GM18870 (cell line): ENCODE measurements at regions not wholly inside any gene's neighbourhood (a gene's known extent, or its start where the extent isn't known, plus 50 kb on each side); places are given as distances from the start of the nearest gene placed in this dataset.

Source experiments
- ATAC-seq: cut with Tn5 transposase; IDR thresholded peaks from one replicate; pipeline ENCODE4 v1.9.1; 2021; ENCODE audit warnings: moderate library complexity; ENCODE audit not compliant: unreplicated experiment

GRCh38 chr4:147398556-147398955, 82.3 kb upstream of the EDNRA start:
- no peak for ATAC-seq

- ATAC-seq = no peak
These were observed 80.2 kb upstream of the EDNRA start for GRCh38 chr4:147400721-147401120.

GRCh38 chr4:147401221-147401620, 79.7 kb upstream of the EDNRA start:
- no peak for ATAC-seq

- ATAC-seq = no peak
These were observed 73.4 kb upstream of the EDNRA start for GRCh38 chr4:147407261-147408045.

- ATAC-seq = no peak
These were observed 72.7 kb upstream of the EDNRA start for GRCh38 chr4:147408189-147408588.

- ATAC-seq = no peak
These were observed 71.5 kb upstream of the EDNRA start for GRCh38 chr4:147409350-147409749.

GRCh38 chr4:147418226-147418625, 62.7 kb upstream of the EDNRA start:
- ATAC-seq = no peak

GRCh38 chr4:147421456-147421855, 59.4 kb upstream of the EDNRA start:
- no peak for ATAC-seq

GRCh38 chr4:147423229-147423628, 57.7 kb upstream of the EDNRA start:
- no peak for ATAC-seq

GRCh38 chr4:147425019-147425418, 55.9 kb upstream of the EDNRA start:
- ATAC-seq = no peak

GRCh38 chr4:147428583-147428982, 52.3 kb upstream of the EDNRA start:
- ATAC-seq = no peak

GRCh38 chr4:147430111-147430510, 50.8 kb upstream of the EDNRA start:
- ATAC-seq = no peak
